Left ventricle myocardium inferior (tissue), 1 donor: ENCODE measurements at regions not wholly inside any gene's neighbourhood (a gene's known extent, or its start where the extent isn't known, plus 50 kb on each side); places are given as distances from the start of the nearest gene placed in this dataset.
A peak's percentile ranks its signal among the peaks of the same experiment; 100 is the strongest.

Experiments
- DNase-seq: peaks from one replicate; pipeline ENCODE4 v3.0.0-alpha.2; 2020
- H3K27ac ChIP-seq: fragments of 200-600 bp; replicated peaks from 2 replicates; pipeline ENCODE4 v1.8.0; 2021
- H3K27me3 ChIP-seq: fragments of 200-600 bp; 2 replicates; pipeline ENCODE4 v1.8.0; 2021; ENCODE audit warnings: low read depth
- H3K36me3 ChIP-seq: fragments of 200-600 bp; 2 replicates; pipeline ENCODE4 v1.8.0; 2021
- H3K4me1 ChIP-seq: fragments of 200-600 bp; 2 replicates; pipeline ENCODE4 v1.8.0; 2021
- H3K4me3 ChIP-seq: fragments of 200-600 bp; 2 replicates; pipeline ENCODE4 v1.8.0; 2021; ENCODE audit warnings: mild to moderate bottlenecking, moderate library complexity
- H3K9me3 ChIP-seq: fragments of 200-600 bp; replicated peaks from 2 replicates; pipeline ENCODE4 v1.8.0; 2021
- intact Hi-C: fragments of 100-400 bp; cut with micrococcal nuclease; formaldehyde crosslinking; loops from one replicate; pipeline ENCODE4 v1.11.0; 2022
- TF ChIP-seq, protein P1 (sequence below): fragments of 200-600 bp; IDR thresholded peaks from 2 replicates; pipeline ENCODE4 v1.8.0; 2021; ENCODE audit warnings: antibody characterized with exemption, mild to moderate bottlenecking, borderline replicate concordance
- donor health status: DM: no; HTN: yes; CAD: no; lungs with severe emphysema.

DNA sequence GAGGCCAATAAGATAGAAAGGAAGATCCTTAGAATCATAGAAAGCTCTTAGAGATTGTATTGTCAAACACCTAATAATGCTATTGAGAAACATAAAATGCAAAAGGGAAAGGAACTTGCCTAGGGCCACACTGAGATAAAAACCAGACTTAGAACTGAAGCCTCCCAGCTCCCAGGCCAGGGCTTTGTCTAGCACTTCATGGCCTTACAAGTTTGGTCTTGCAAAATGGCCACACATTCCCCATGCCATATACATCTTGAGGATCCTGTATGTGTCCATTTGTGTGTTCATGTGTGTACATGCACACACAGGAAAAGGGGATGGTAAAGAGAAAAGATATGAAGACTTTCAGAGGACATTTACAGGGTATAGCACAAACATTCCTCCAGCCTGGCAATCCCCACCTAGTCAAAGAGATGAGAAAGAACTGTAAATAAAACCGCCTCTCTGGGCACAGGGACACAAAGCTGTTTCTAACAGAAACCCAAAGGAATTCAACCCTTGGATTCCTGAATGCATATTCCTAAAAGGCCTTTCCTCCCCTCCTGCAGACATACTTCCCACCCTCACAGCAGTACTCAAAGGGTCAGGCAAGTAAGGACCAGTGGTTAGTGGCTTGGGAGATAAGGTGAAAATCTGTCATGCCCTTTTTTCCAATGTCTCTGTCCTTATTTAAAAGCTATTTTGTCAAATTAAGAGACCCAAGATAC is 99.7 kb upstream of the KLHL29 start:
- Histone ChIP-seq H3K27ac (no peak overlapping the region), H3K9me3 (no peaks in the 10 kb centered on the region), H3K4me1 (peaks cover 24% of the 10 kb centered on the region), H3K27me3 (peaks cover 10% of the 10 kb centered on the region), H3K4me3 (no peak overlapping the region), H3K36me3 (no peaks in the 10 kb centered on the region)
- TF ChIP-seq, protein P1, sequence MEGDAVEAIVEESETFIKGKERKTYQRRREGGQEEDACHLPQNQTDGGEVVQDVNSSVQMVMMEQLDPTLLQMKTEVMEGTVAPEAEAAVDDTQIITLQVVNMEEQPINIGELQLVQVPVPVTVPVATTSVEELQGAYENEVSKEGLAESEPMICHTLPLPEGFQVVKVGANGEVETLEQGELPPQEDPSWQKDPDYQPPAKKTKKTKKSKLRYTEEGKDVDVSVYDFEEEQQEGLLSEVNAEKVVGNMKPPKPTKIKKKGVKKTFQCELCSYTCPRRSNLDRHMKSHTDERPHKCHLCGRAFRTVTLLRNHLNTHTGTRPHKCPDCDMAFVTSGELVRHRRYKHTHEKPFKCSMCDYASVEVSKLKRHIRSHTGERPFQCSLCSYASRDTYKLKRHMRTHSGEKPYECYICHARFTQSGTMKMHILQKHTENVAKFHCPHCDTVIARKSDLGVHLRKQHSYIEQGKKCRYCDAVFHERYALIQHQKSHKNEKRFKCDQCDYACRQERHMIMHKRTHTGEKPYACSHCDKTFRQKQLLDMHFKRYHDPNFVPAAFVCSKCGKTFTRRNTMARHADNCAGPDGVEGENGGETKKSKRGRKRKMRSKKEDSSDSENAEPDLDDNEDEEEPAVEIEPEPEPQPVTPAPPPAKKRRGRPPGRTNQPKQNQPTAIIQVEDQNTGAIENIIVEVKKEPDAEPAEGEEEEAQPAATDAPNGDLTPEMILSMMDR: no peak
- intact Hi-C loops: no loop called here
- no peak for DNase-seq

DNA sequence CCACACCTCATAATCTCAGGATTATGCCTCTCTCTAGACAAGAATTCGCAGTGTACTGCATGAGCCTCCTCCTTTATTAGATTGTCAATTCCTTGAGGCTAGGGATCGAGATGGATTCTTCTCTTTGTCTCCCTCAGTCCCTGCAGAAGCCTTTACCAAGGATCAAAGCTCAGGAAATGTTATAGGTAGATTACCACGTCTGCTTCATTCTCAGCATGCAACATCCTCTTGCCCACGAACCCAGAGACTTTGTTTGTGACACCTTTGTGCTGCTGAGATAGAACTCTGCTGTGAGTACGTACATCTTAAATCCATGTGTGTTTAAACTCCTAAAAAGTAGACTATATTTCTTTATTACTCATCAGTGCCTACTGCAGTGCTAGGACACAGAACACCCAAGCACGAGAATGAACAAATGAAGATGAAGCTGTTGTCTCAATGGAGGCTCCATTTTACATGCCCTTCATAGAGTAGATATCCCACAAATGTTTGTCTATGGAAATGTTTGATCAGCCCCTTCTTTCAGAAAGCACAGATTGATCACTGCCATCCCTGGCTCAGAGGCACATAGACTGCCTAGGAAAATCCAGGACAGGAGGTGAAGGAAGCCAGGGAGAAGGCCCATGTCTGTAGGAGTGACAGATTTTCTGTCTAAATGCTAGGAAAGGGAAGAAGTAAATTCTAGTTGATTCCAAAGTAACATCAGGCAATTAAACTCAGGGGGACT is 98.8 kb upstream of the KLHL29 start:
- H3K4me1 ChIP-seq: peaks cover 24% of the 10 kb centered on the region
- H3K4me3 ChIP-seq: no peak overlapping the region
- peak overlapping the region; percentile 66 for H3K27ac ChIP-seq
- no peaks in the 10 kb centered on the region for H3K9me3 ChIP-seq
- intact Hi-C loops: no loop called here
- H3K36me3 ChIP-seq: no peaks in the 10 kb centered on the region
- TF ChIP-seq, protein P1: no peak
- no peak for DNase-seq
- H3K27me3 ChIP-seq: peaks cover 10% of the 10 kb centered on the region

DNA sequence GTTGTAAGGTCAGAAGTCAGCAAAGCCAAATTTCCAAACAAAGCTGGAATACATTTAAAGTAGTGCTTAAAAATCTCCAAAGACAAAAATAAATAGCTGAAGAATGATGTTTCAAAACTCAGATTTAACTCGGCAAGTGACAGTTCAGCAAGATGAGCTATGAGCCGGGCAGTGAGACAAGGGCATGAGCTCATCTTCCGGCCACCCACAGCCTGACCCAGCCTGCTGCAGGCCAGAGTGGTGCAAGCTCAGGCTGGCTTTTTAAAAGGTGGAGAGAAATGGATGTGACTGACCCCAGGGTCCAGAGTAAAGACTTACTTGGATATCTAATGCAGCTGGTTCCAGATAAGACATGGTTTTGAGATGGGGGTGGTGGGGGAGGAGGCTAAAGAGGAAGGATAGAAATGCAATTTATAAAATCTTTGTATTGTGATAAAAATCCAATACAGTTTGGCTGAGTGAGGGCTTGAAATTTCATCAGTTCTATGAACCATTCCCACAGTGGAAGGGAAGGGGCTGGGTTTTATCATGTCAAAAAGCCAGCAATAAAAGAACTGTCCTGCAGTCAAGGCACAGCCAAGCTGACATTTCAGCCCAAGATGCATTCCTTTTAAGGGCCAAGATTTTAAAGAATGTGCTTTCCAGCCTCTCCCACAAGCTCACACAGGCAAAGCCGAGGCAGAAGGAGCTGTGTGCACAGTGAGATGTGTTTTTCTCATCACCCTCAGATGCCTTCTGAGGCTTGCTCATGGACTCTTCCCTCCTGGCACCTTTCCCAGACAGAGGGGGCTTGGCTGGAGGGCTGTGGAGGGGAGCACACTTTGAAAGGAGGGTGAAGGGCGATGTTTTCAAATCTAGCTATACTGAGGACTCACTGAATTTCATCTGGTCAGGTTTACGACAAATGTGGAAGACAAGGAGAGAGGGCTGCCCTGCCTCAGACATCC is 97.9 kb upstream of the KLHL29 start:
- no peak overlapping the region for H3K4me3 ChIP-seq
- intact Hi-C loops: no loop called here
- TF ChIP-seq, protein P1: no peak
- no peaks in the 10 kb centered on the region for H3K9me3 ChIP-seq
- peaks cover 10% of the 10 kb centered on the region for H3K27me3 ChIP-seq
- peaks cover 24% of the 10 kb centered on the region for H3K4me1 ChIP-seq
- no peaks in the 10 kb centered on the region for H3K36me3 ChIP-seq
- peak overlapping the region; percentile 66 for H3K27ac ChIP-seq
- DNase-seq: peak; percentile 38

DNA sequence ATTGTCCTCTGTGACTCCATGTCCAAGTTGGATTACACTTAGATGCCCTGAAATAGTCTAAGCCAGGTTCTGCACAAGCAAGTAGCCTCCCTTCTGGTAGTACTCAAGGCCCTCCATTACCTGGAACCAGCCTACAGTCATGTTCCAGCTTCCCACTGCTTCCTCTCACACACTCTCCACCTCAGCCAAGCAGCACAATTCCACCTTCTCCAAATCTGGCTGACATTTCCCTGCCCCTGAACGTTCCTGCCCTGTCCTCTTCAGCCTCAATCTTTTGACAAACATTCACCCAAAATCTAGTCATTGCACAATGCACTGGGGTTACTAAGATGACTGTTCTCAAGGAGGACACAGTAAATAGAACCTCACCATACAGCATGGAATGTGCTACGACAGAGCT is 95.3 kb upstream of the KLHL29 start:
- intact Hi-C loops: no loop called here
- Histone ChIP-seq H3K4me1 (peaks cover 27% of the 10 kb centered on the region), H3K27ac (no peak overlapping the region), H3K27me3 (peaks cover 11% of the 10 kb centered on the region), H3K36me3 (no peaks in the 10 kb centered on the region), H3K9me3 (no peaks in the 10 kb centered on the region), H3K4me3 (no peak overlapping the region)
- TF ChIP-seq, protein P1: no peak
- DNase-seq: no peak

DNA sequence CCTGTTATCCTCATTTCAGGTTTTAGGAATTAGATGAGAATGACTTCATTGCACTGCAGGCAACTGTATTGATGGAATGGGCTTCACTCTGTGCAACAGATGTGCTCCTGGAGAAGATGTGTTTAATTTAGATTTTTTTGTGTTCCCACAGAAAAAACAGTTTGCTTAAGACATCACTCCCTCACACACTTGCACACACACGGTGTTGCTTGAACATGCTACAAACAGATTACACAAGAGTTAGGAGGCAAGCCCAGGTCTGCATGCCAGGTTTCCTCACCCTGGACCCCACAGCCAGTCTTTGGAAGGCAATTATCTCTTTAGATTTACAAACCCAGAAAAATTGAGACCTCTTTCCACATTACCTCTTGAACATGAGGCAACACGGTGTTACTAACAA is 93.7 kb upstream of the KLHL29 start:
- Histone ChIP-seq H3K4me3 (no peak overlapping the region), H3K36me3 (no peaks in the 10 kb centered on the region), H3K4me1 (peaks cover 21% of the 10 kb centered on the region), H3K9me3 (no peaks in the 10 kb centered on the region), H3K27ac (no peak overlapping the region), H3K27me3 (peaks cover 21% of the 10 kb centered on the region)
- intact Hi-C loops: no loop called here
- no peak for DNase-seq
- TF ChIP-seq, protein P1: no peak
